Stimulated activated naive CD4-positive, alpha-beta T cell (primary cell): ENCODE measurements at regions not wholly inside any gene's neighbourhood (a gene's known extent, or its start where the extent isn't known, plus 50 kb on each side); places are given as distances from the start of the nearest gene placed in this dataset.
"Not testable (repeated sequence)": the region's sequence is repeated elsewhere in the genome, so short reads cannot be mapped to it uniquely, and the experiment has no call there.

ENCODE experiments used
- DNase-seq, 6 experiments: peaks; one replicate each; lab custom pipeline; 2025; lab: John Stamatoyannopoulos, UW

- DNase-seq, result no peak
Observed at GRCh38 chr6:135555550-135555949, 58.0 kb upstream of the AHI1 start.

GRCh38 chr6:135557582-135557981 is 60.0 kb upstream of the AHI1 start:
- DNase-seq, result no peak

GRCh38 chr6:135565605-135566004 is 68.1 kb upstream of the AHI1 start:
- DNase-seq, result not testable (repeated sequence)

- no peak for DNase-seq
Observed at GRCh38 chr6:135566311-135567068, 69.0 kb upstream of the AHI1 start.

- no peak for DNase-seq
Observed at GRCh38 chr6:135567375-135568083, 70.0 kb upstream of the AHI1 start.

- peak in 4 of 6 experiments; percentile 0 to 43 (median 39) for DNase-seq
Observed at GRCh38 chr6:135568379-135568778, 70.8 kb upstream of the AHI1 start.

GRCh38 chr6:135572051-135572450 is 74.5 kb upstream of the AHI1 start:
- DNase-seq, result no peak

- no peak for DNase-seq
Observed at GRCh38 chr6:135575629-135576028, 78.1 kb upstream of the AHI1 start.

- no peak for DNase-seq
Observed at GRCh38 chr6:135576055-135576454, 78.5 kb upstream of the AHI1 start.

GRCh38 chr6:135577059-135577538 is 79.6 kb upstream of the AHI1 start:
- no peak for DNase-seq

- no peak for DNase-seq
Observed at GRCh38 chr6:135578976-135579375, 81.4 kb upstream of the AHI1 start.

GRCh38 chr6:135581211-135581610 is 83.7 kb upstream of the AHI1 start:
- no peak for DNase-seq

- DNase-seq, result no peak
Observed at GRCh38 chr6:135583256-135583761, 85.8 kb upstream of the AHI1 start.

- no peak for DNase-seq
Observed at GRCh38 chr6:135586388-135586787, 88.8 kb upstream of the AHI1 start.

GRCh38 chr6:135586844-135587243 is 89.3 kb upstream of the AHI1 start:
- no peak for DNase-seq

GRCh38 chr6:135592276-135592675 is 94.7 kb upstream of the AHI1 start:
- no peak for DNase-seq

GRCh38 chr6:135594000-135594399 is 96.5 kb upstream of the AHI1 start:
- no peak for DNase-seq

GRCh38 chr6:135600086-135600702 is 102.7 kb upstream of the AHI1 start:
- DNase-seq, result no peak

- no peak for DNase-seq
Observed at GRCh38 chr6:135600931-135601330, 103.4 kb upstream of the AHI1 start.

- no peak for DNase-seq
Observed at GRCh38 chr6:135601857-135602256, 104.3 kb upstream of the AHI1 start.

GRCh38 chr6:135603249-135603648 is 105.7 kb upstream of the AHI1 start:
- no peak for DNase-seq

GRCh38 chr6:135604035-135604860 is 106.7 kb upstream of the AHI1 start:
- DNase-seq, result no peak
